ENCODE measurements at regions not wholly inside any gene's neighbourhood (a gene's known extent, or its start where the extent isn't known, plus 50 kb on each side); places are given as distances from the start of the nearest gene placed in this dataset.
"Not testable (repeated sequence)": the region's sequence is repeated elsewhere in the genome, so short reads cannot be mapped to it uniquely, and the experiment has no call there.

DNA sequence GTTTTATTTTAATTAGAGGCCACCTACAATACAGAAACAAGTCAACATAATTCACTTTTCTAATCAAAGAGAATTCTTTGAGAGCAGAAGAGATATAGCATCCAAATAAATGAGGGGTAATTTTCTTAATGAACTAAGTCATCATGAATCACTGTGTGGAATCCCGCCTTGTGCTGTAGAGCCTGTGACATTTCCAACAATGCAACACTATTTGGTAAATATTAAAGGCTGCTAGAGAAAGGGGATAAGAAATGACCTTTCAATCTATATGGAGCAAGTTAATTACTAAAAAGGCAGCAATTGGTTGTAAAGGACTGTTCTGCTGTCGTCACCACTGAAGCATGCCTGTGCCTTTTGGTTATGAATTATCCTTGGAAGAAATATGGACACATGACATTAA lies 345.7 kb upstream of the MAF start:
- Histone ChIP-seq H3K27ac (ENCODE audit: low read depth, low read length) (no peak overlapping the region), H3K9me3 (ENCODE audit: insufficient read depth, low read depth, low read length) (no peaks in the 10 kb centered on the region), H4K91ac (ENCODE audit: low read depth, low read length) (no peak overlapping the region), H2BK12ac (ENCODE audit: low read length) (no peak overlapping the region), H3K79me1 (ENCODE audit: low read length) (no peaks in the 10 kb centered on the region), H3K4me3 (ENCODE audit: low read depth, low read length) (no peak overlapping the region), H2AFZ (ENCODE audit: insufficient read depth, low read length, poor library complexity) (no peak overlapping the region), H3K23ac (ENCODE audit: low read length) (no peak overlapping the region), H3K4me2 (ENCODE audit: low read length) (no peak overlapping the region), H3K4ac (ENCODE audit: low read depth, low read length) (no peak overlapping the region), H3K9ac (ENCODE audit: low read length) (no peak overlapping the region), H3K36me3 (ENCODE audit: control insufficient read depth in 1 of 2, insufficient read depth in 2 of 2, low read length in 2 of 2) (no peaks in the 10 kb centered on the region), H3K79me2 (ENCODE audit: control insufficient read depth, insufficient read depth, low read length, poor library complexity) (no peaks in the 10 kb centered on the region), H4K8ac (ENCODE audit: low read depth, low read length) (no peak overlapping the region), H2AK5ac (ENCODE audit: low read length) (no peak overlapping the region), H2BK120ac (ENCODE audit: insufficient read depth, low read length, poor library complexity) (no peak overlapping the region), H3K18ac (ENCODE audit: low read length) (no peak overlapping the region), H3K4me1 (ENCODE audit: control insufficient read depth in 1 of 2, insufficient read depth in 2 of 2, low read length in 2 of 2) (peaks cover 0 to 3% of the 10 kb centered on the region in 2 experiments), H2BK5ac (ENCODE audit: low read depth, low read length, poor library complexity) (no peak overlapping the region), H3K14ac (ENCODE audit: low read length) (no peak overlapping the region), H4K12ac (ENCODE audit: low read depth, low read length) (no peak overlapping the region), H3K27me3 (ENCODE audit: insufficient read depth, low read length) (no peaks in the 10 kb centered on the region)
- DNase-seq, result no peak
- WGBS (ENCODE audit: extremely low coverage, insufficient coverage, insufficient read length), result no CpG with 5 or more reads among the region's 2 CpGs

GRCh38 chr16:79943736-79944135 lies 343.2 kb upstream of the MAF start:
- Histone ChIP-seq H4K91ac (ENCODE audit: low read depth, low read length) (no peak overlapping the region), H3K27ac (ENCODE audit: low read depth, low read length) (no peak overlapping the region), H2BK12ac (ENCODE audit: low read length) (no peak overlapping the region), H3K79me1 (ENCODE audit: low read length) (no peaks in the 10 kb centered on the region), H3K36me3 (ENCODE audit: control insufficient read depth in 1 of 2, insufficient read depth in 2 of 2, low read length in 2 of 2) (no peaks in the 10 kb centered on the region), H3K4me3 (ENCODE audit: low read depth, low read length) (no peak overlapping the region), H3K9me3 (ENCODE audit: insufficient read depth, low read depth, low read length) (no peaks in the 10 kb centered on the region), H2AFZ (ENCODE audit: insufficient read depth, low read length, poor library complexity) (no peak overlapping the region), H3K18ac (ENCODE audit: low read length) (no peak overlapping the region), H4K8ac (ENCODE audit: low read depth, low read length) (no peak overlapping the region), H2BK5ac (ENCODE audit: low read depth, low read length, poor library complexity) (no peak overlapping the region), H3K4ac (ENCODE audit: low read depth, low read length) (no peak overlapping the region), H2BK120ac (ENCODE audit: insufficient read depth, low read length, poor library complexity) (no peak overlapping the region), H3K14ac (ENCODE audit: low read length) (no peak overlapping the region), H3K9ac (ENCODE audit: low read length) (no peak overlapping the region), H3K4me2 (ENCODE audit: low read length) (no peak overlapping the region), H3K79me2 (ENCODE audit: control insufficient read depth, insufficient read depth, low read length, poor library complexity) (no peaks in the 10 kb centered on the region), H4K12ac (ENCODE audit: low read depth, low read length) (no peak overlapping the region), H3K23ac (ENCODE audit: low read length) (no peak overlapping the region), H3K4me1 (ENCODE audit: control insufficient read depth in 1 of 2, insufficient read depth in 2 of 2, low read length in 2 of 2) (peaks cover 0 to 1% of the 10 kb centered on the region in 2 experiments), H3K27me3 (ENCODE audit: insufficient read depth, low read length) (no peaks in the 10 kb centered on the region), H2AK5ac (ENCODE audit: low read length) (no peak overlapping the region)
- WGBS (ENCODE audit: extremely low coverage, insufficient coverage, insufficient read length), result no CpG with 5 or more reads among the region's 3 CpGs
- no peak for DNase-seq

DNA sequence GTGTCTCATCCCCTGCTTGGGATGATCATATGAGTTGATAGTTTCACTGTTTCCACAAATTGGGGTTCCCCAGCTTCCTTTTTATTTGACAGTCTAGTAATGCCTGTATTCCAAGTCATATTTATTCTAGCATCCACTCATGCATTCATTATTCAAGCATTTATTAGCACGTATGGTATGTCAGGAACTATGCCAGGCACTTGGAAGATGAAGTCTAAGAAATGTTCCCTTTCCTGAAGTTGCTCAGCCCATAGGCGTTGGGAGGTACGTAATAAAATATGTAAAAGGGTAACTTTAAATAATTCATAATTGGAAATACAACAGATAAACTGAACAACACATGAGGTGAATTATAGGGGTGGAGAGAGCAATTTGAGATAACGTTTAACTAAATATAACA lies 338.0 kb upstream of the MAF start:
- Histone ChIP-seq H2BK5ac (ENCODE audit: low read depth, low read length, poor library complexity) (no peak overlapping the region), H3K4me2 (ENCODE audit: low read length) (no peak overlapping the region), H2BK12ac (ENCODE audit: low read length) (no peak overlapping the region), H3K4ac (ENCODE audit: low read depth, low read length) (no peak overlapping the region), H3K36me3 (ENCODE audit: control insufficient read depth in 1 of 2, insufficient read depth in 2 of 2, low read length in 2 of 2) (no peaks in the 10 kb centered on the region), H4K8ac (ENCODE audit: low read depth, low read length) (no peak overlapping the region), H3K79me1 (ENCODE audit: low read length) (no peaks in the 10 kb centered on the region), H3K79me2 (ENCODE audit: control insufficient read depth, insufficient read depth, low read length, poor library complexity) (no peaks in the 10 kb centered on the region), H3K27ac (ENCODE audit: low read depth, low read length) (no peak overlapping the region), H3K18ac (ENCODE audit: low read length) (no peak overlapping the region), H3K9me3 (ENCODE audit: insufficient read depth, low read depth, low read length) (no peaks in the 10 kb centered on the region), H2AK5ac (ENCODE audit: low read length) (no peak overlapping the region), H4K91ac (ENCODE audit: low read depth, low read length) (no peak overlapping the region), H3K23ac (ENCODE audit: low read length) (no peak overlapping the region), H3K27me3 (ENCODE audit: insufficient read depth, low read length) (no peaks in the 10 kb centered on the region), H3K4me1 (ENCODE audit: control insufficient read depth in 1 of 2, insufficient read depth in 2 of 2, low read length in 2 of 2) (no peaks in the 10 kb centered on the region), H2BK120ac (ENCODE audit: insufficient read depth, low read length, poor library complexity) (no peak overlapping the region), H2AFZ (ENCODE audit: insufficient read depth, low read length, poor library complexity) (no peak overlapping the region), H3K9ac (ENCODE audit: low read length) (no peak overlapping the region), H4K12ac (ENCODE audit: low read depth, low read length) (no peak overlapping the region), H3K14ac (ENCODE audit: low read length) (no peak overlapping the region), H3K4me3 (ENCODE audit: low read depth, low read length) (no peak overlapping the region)
- peak; percentile 4 to 54 for DNase-seq
- WGBS (ENCODE audit: extremely low coverage, insufficient coverage, insufficient read length), result no CpG with 5 or more reads among the region's 4 CpGs

- not testable (repeated sequence) for H2BK120ac ChIP-seq (ENCODE audit: insufficient read depth, low read length, poor library complexity); H3K27ac ChIP-seq (ENCODE audit: low read depth, low read length); H4K12ac ChIP-seq (ENCODE audit: low read depth, low read length); H2AK5ac ChIP-seq (ENCODE audit: low read length); H2BK12ac ChIP-seq (ENCODE audit: low read length); H3K4me3 ChIP-seq (ENCODE audit: low read depth, low read length); H3K4me1 ChIP-seq (ENCODE audit: control insufficient read depth in 1 of 2, insufficient read depth in 2 of 2, low read length in 2 of 2); H3K4me2 ChIP-seq (ENCODE audit: low read length); H3K79me2 ChIP-seq (ENCODE audit: control insufficient read depth, insufficient read depth, low read length, poor library complexity); H3K23ac ChIP-seq (ENCODE audit: low read length); H2BK5ac ChIP-seq (ENCODE audit: low read depth, low read length, poor library complexity); H4K8ac ChIP-seq (ENCODE audit: low read depth, low read length); H2AFZ ChIP-seq (ENCODE audit: insufficient read depth, low read length, poor library complexity); H3K18ac ChIP-seq (ENCODE audit: low read length); H3K14ac ChIP-seq (ENCODE audit: low read length); H3K9me3 ChIP-seq (ENCODE audit: insufficient read depth, low read depth, low read length); H3K79me1 ChIP-seq (ENCODE audit: low read length); DNase-seq; H3K36me3 ChIP-seq (ENCODE audit: control insufficient read depth in 1 of 2, insufficient read depth in 2 of 2, low read length in 2 of 2); H4K91ac ChIP-seq (ENCODE audit: low read depth, low read length); H3K9ac ChIP-seq (ENCODE audit: low read length); H3K27me3 ChIP-seq (ENCODE audit: insufficient read depth, low read length); H3K4ac ChIP-seq (ENCODE audit: low read depth, low read length)
Observed at GRCh38 chr16:79937671-79938070, 337.1 kb upstream of the MAF start.

All from trophoblast cell (in vitro differentiated cells and primary cell).